T-helper 17 cell (primary cell): ENCODE measurements at regions not wholly inside any gene's neighbourhood (a gene's known extent, or its start where the extent isn't known, plus 50 kb on each side); places are given as distances from the start of the nearest gene placed in this dataset.
A peak's percentile ranks its signal among the peaks of the same experiment; 100 is the strongest.

Experiments used
- ATAC-seq: fragments of 150-1000 bp; cut with Tn5 transposase; 2 replicates; pipeline ENCODE4 v1.10.0; 2021; ENCODE audit warnings: mild to moderate bottlenecking, moderate library complexity
- DNase-seq, 3 donors: peaks; one replicate each; pipeline versions ENCODE4 v3.0.0 to v3.0.0-alpha.2; 2020 to 2021
- H3K9me3 ChIP-seq: one replicate; pipeline ENCODE4 v1.7.0; 2013; ENCODE audit warnings: low read length, mild to moderate bottlenecking; ENCODE audit not compliant: control insufficient read depth, poor library complexity, severe bottlenecking
- H3K27ac Mint-ChIP-seq: one replicate; pipeline ENCODE4 v1.8.0; 2022; ENCODE audit warnings: mild to moderate bottlenecking, moderate library complexity, mixed read lengths
- H3K27me3 Mint-ChIP-seq: one replicate; pipeline ENCODE4 v1.8.0; 2022; ENCODE audit warnings: mixed read lengths
- H3K36me3 Mint-ChIP-seq: one replicate; pipeline ENCODE4 v1.8.0; 2022; ENCODE audit warnings: low read depth, mixed read lengths
- H3K4me1 Mint-ChIP-seq: one replicate; pipeline ENCODE4 v1.8.0; 2022; ENCODE audit warnings: mild to moderate bottlenecking, mixed read lengths
- H3K4me3 Mint-ChIP-seq: one replicate; pipeline ENCODE4 v1.8.0; 2022; ENCODE audit warnings: mild to moderate bottlenecking, moderate library complexity, mixed read lengths

GRCh38 chr2:64853306-64853705 is 135.9 kb upstream of the SLC1A4 start:
- ATAC-seq (no peak), DNase-seq (no peak)
- H3K27ac Mint-ChIP-seq = peak overlapping the region; percentile 73

GRCh38 chr2:64853894-64854293 is 135.3 kb upstream of the SLC1A4 start:
- peaks cover 27% of the 10 kb centered on the region for H3K27me3 Mint-ChIP-seq
- no peak overlapping the region for H3K4me3 Mint-ChIP-seq

More at GRCh38 chr2:64853306-64853705, 135.9 kb upstream of the SLC1A4 start:
- Mint-ChIP-seq H3K4me1 (peaks cover 3% of the 10 kb centered on the region), H3K27me3 (peaks cover 21% of the 10 kb centered on the region), H3K4me3 (no peak overlapping the region), H3K36me3 (no peaks in the 10 kb centered on the region)
- no peaks in the 10 kb centered on the region for H3K9me3 ChIP-seq

GRCh38 chr2:64854773-64855237 is 134.4 kb upstream of the SLC1A4 start:
- peaks cover 2% of the 10 kb centered on the region for H3K36me3 Mint-ChIP-seq
- H3K4me3 Mint-ChIP-seq = no peak overlapping the region
- no peaks in the 10 kb centered on the region for H3K9me3 ChIP-seq
- H3K27ac Mint-ChIP-seq = no peak overlapping the region
- peaks cover 32% of the 10 kb centered on the region for H3K27me3 Mint-ChIP-seq
- DNase-seq (no peak), ATAC-seq (peak; percentile 45)
- H3K4me1 Mint-ChIP-seq = peaks cover 6% of the 10 kb centered on the region

More at GRCh38 chr2:64853894-64854293, 135.3 kb upstream of the SLC1A4 start:
- ATAC-seq = no peak
- peaks cover 4% of the 10 kb centered on the region for H3K4me1 Mint-ChIP-seq
- no peaks in the 10 kb centered on the region for H3K9me3 ChIP-seq
- peaks cover 1% of the 10 kb centered on the region for H3K36me3 Mint-ChIP-seq
- DNase-seq = no peak
- no peak overlapping the region for H3K27ac Mint-ChIP-seq

GRCh38 chr2:64857581-64858471 is 131.4 kb upstream of the SLC1A4 start:
- Mint-ChIP-seq H3K4me1 (peaks cover 6% of the 10 kb centered on the region), H3K36me3 (peaks cover 2% of the 10 kb centered on the region), H3K27me3 (peaks cover 32% of the 10 kb centered on the region), H3K27ac (no peak overlapping the region), H3K4me3 (no peak overlapping the region)
- no peaks in the 10 kb centered on the region for H3K9me3 ChIP-seq
- no peak for ATAC-seq
- DNase-seq = no peak

GRCh38 chr2:64858541-64859311 is 130.5 kb upstream of the SLC1A4 start:
- Mint-ChIP-seq H3K36me3 (peaks cover 2% of the 10 kb centered on the region), H3K4me3 (peak overlapping the region; percentile 80), H3K27ac (no peak overlapping the region), H3K4me1 (peaks cover 3% of the 10 kb centered on the region), H3K27me3 (peaks cover 32% of the 10 kb centered on the region)
- ATAC-seq (peak; percentile 16), DNase-seq (no peak)
- H3K9me3 ChIP-seq = no peaks in the 10 kb centered on the region

- Mint-ChIP-seq H3K27ac (no peak overlapping the region), H3K36me3 (peaks cover 2% of the 10 kb centered on the region), H3K4me1 (peaks cover 3% of the 10 kb centered on the region), H3K4me3 (peak overlapping the region; percentile 80), H3K27me3 (peaks cover 32% of the 10 kb centered on the region)
- no peaks in the 10 kb centered on the region for H3K9me3 ChIP-seq
- DNase-seq (no peak), ATAC-seq (peak; percentile 20)
These were observed 129.6 kb upstream of the SLC1A4 start for GRCh38 chr2:64859312-64860212.

GRCh38 chr2:64860276-64860885 is 128.8 kb upstream of the SLC1A4 start:
- H3K36me3 Mint-ChIP-seq = peaks cover 2% of the 10 kb centered on the region
- no peak overlapping the region for H3K27ac Mint-ChIP-seq
- no peak overlapping the region for H3K4me3 Mint-ChIP-seq
- peaks cover 3% of the 10 kb centered on the region for H3K4me1 Mint-ChIP-seq
- ATAC-seq (no peak), DNase-seq (no peak)
- H3K9me3 ChIP-seq = no peaks in the 10 kb centered on the region
- H3K27me3 Mint-ChIP-seq = peaks cover 29% of the 10 kb centered on the region

GRCh38 chr2:64860936-64861335 is 128.3 kb upstream of the SLC1A4 start:
- no peaks in the 10 kb centered on the region for H3K9me3 ChIP-seq
- peaks cover 26% of the 10 kb centered on the region for H3K27me3 Mint-ChIP-seq
- no peak overlapping the region for H3K4me3 Mint-ChIP-seq
- DNase-seq (no peak), ATAC-seq (no peak)
- peaks cover 2% of the 10 kb centered on the region for H3K36me3 Mint-ChIP-seq
- H3K27ac Mint-ChIP-seq = no peak overlapping the region
- H3K4me1 Mint-ChIP-seq = peaks cover 3% of the 10 kb centered on the region

GRCh38 chr2:64861452-64862397 is 127.5 kb upstream of the SLC1A4 start:
- Mint-ChIP-seq H3K27me3 (peaks cover 29% of the 10 kb centered on the region), H3K4me1 (peaks cover 5% of the 10 kb centered on the region), H3K27ac (no peak overlapping the region), H3K36me3 (peaks cover 2% of the 10 kb centered on the region), H3K4me3 (no peak overlapping the region)
- no peak for DNase-seq
- no peaks in the 10 kb centered on the region for H3K9me3 ChIP-seq
- no peak for ATAC-seq

GRCh38 chr2:64862623-64863022 is 126.6 kb upstream of the SLC1A4 start:
- H3K36me3 Mint-ChIP-seq = peaks cover 2% of the 10 kb centered on the region
- DNase-seq (no peak), ATAC-seq (peak; percentile 34)
- H3K4me1 Mint-ChIP-seq = peaks cover 6% of the 10 kb centered on the region
- H3K4me3 Mint-ChIP-seq = no peak overlapping the region
- no peak overlapping the region for H3K27ac Mint-ChIP-seq
- H3K9me3 ChIP-seq = no peaks in the 10 kb centered on the region
- peaks cover 25% of the 10 kb centered on the region for H3K27me3 Mint-ChIP-seq

- no peaks in the 10 kb centered on the region for H3K9me3 ChIP-seq
- DNase-seq (no peak), ATAC-seq (no peak)
- peaks cover 2% of the 10 kb centered on the region for H3K36me3 Mint-ChIP-seq
- peaks cover 19% of the 10 kb centered on the region for H3K27me3 Mint-ChIP-seq
- H3K27ac Mint-ChIP-seq = no peak overlapping the region
- H3K4me3 Mint-ChIP-seq = no peak overlapping the region
- H3K4me1 Mint-ChIP-seq = peaks cover 6% of the 10 kb centered on the region
These were observed 125.9 kb upstream of the SLC1A4 start for GRCh38 chr2:64863097-64863820.
